GM12892 (cell line): ENCODE measurements at regions not wholly inside any gene's neighbourhood (a gene's known extent, or its start where the extent isn't known, plus 50 kb on each side); places are given as distances from the start of the nearest gene placed in this dataset.

Source experiments
- DNase-seq: peaks from one replicate; pipeline ENCODE4 v3.0.0; 2011; ENCODE audit not compliant: insufficient read length
- FAIRE-seq: peaks from 2 replicates; lab custom pipeline; 2011; peaks lifted over from hg19 to GRCh38; lab: Jason Lieb, UNC
- POLR2A ChIP-seq: IDR thresholded peaks from 2 replicates; pipeline ENCODE4 v1.6.1; 2011; ENCODE audit warnings: low read depth, low read length, control low read depth
- POLR2AphosphoS5 ChIP-seq: IDR thresholded peaks from 2 replicates; pipeline ENCODE4 v1.6.1; 2011; ENCODE audit warnings: low read depth, low read length, control low read depth
- TAF1 ChIP-seq: IDR thresholded peaks from 2 replicates; pipeline ENCODE4 v1.6.1; 2011; ENCODE audit warnings: low read depth, mild to moderate bottlenecking, control low read depth, low read length, borderline replicate concordance

GRCh38 chr12:61860451-61860850 is 399.8 kb upstream of the USP15 start:
- no peak for DNase-seq
- FAIRE-seq: no peak
- TF ChIP-seq POLR2A (no peak), POLR2AphosphoS5 (no peak), TAF1 (no peak)

- FAIRE-seq (no peak), DNase-seq (no peak)
- TF ChIP-seq TAF1 (no peak), POLR2A (no peak)
Measured at GRCh38 chr12:61862986-61863385, 397.2 kb upstream of the USP15 start.

GRCh38 chr12:61863811-61864210 is 396.4 kb upstream of the USP15 start:
- TF ChIP-seq POLR2A (no peak), TAF1 (no peak), POLR2AphosphoS5 (no peak)
- DNase-seq: no peak
- no peak for FAIRE-seq

- TF ChIP-seq TAF1 (no peak), POLR2AphosphoS5 (no peak), POLR2A (no peak)
- no peak for FAIRE-seq
Measured at GRCh38 chr12:61869796-61870195, 390.4 kb upstream of the USP15 start.

GRCh38 chr12:61870658-61871484 is 389.3 kb upstream of the USP15 start:
- DNase-seq: no peak
- TF ChIP-seq POLR2AphosphoS5 (no peak), POLR2A (no peak), TAF1 (no peak)
- FAIRE-seq: no peak

More at GRCh38 chr12:61869796-61870195, 390.4 kb upstream of the USP15 start:
- DNase-seq: no peak

- FAIRE-seq (no peak), DNase-seq (no peak)
- no peak for TF ChIP-seq TAF1
- no peak for TF ChIP-seq POLR2AphosphoS5
- TF ChIP-seq POLR2A: no peak
Measured at GRCh38 chr12:61871485-61871810, 388.8 kb upstream of the USP15 start.

- TF ChIP-seq POLR2AphosphoS5 (no peak), POLR2A (no peak), TAF1 (no peak)
- FAIRE-seq (no peak), DNase-seq (no peak)
Measured at GRCh38 chr12:61879229-61879628, 381.0 kb upstream of the USP15 start.

GRCh38 chr12:61880186-61880585 is 380.0 kb upstream of the USP15 start:
- TF ChIP-seq TAF1 (no peak), POLR2AphosphoS5 (no peak), POLR2A (no peak)
- FAIRE-seq: no peak
- no peak for DNase-seq

GRCh38 chr12:61891632-61892031 is 368.6 kb upstream of the USP15 start:
- no peak for TF ChIP-seq TAF1
- TF ChIP-seq POLR2A: no peak
- DNase-seq (no peak), FAIRE-seq (no peak)

- no peak for DNase-seq
- no peak for FAIRE-seq
Measured at GRCh38 chr12:61894168-61894567, 366.0 kb upstream of the USP15 start.

GRCh38 chr12:61896436-61896835 is 363.8 kb upstream of the USP15 start:
- DNase-seq (no peak), FAIRE-seq (no peak)

More at GRCh38 chr12:61894168-61894567, 366.0 kb upstream of the USP15 start:
- TF ChIP-seq POLR2A: no peak
- no peak for TF ChIP-seq TAF1
- TF ChIP-seq POLR2AphosphoS5: no peak

GRCh38 chr12:61902403-61902802 is 357.8 kb upstream of the USP15 start:
- no peak for DNase-seq
- TF ChIP-seq POLR2A (no peak), TAF1 (no peak), POLR2AphosphoS5 (no peak)
- no peak for FAIRE-seq

More at GRCh38 chr12:61896436-61896835, 363.8 kb upstream of the USP15 start:
- no peak for TF ChIP-seq POLR2A
